ENCODE measurements at regions not wholly inside any gene's neighbourhood (a gene's known extent, or its start where the extent isn't known, plus 50 kb on each side); places are given as distances from the start of the nearest gene placed in this dataset.
"Not testable (repeated sequence)": the region's sequence is repeated elsewhere in the genome, so short reads cannot be mapped to it uniquely, and the experiment has no call there.

DNA sequence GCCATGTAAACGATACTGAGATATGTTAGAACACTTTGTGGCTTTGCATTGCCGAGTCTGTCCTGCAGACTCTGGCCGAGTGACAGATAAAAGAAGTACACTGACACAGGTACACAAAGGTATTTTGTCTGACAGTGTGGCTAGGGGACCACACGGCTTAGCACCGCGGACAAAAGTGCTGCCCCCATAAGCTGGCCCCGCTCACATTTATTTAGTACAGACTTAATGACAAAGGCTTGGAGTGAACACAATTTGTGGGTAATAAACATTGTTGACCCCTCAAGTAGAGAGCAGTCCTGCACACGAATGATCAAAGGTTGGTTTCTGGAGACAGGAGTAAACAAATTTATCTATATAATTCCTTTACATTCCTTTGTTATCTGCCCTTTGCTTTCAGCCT is 976.8 kb downstream of the TRAM1L1 start:
- H3K4me1 Mint-ChIP-seq: no peaks in the 10 kb centered on the region
- no peaks in the 10 kb centered on the region for H3K9me3 Mint-ChIP-seq
- H3K4me3 Mint-ChIP-seq: no peak overlapping the region
- no peak overlapping the region for H3K27ac Mint-ChIP-seq
- ATAC-seq (no peak), DNase-seq (ENCODE audit: low spot score in 2 of 2) (no peak)
- H3K36me3 Mint-ChIP-seq: no peaks in the 10 kb centered on the region

DNA sequence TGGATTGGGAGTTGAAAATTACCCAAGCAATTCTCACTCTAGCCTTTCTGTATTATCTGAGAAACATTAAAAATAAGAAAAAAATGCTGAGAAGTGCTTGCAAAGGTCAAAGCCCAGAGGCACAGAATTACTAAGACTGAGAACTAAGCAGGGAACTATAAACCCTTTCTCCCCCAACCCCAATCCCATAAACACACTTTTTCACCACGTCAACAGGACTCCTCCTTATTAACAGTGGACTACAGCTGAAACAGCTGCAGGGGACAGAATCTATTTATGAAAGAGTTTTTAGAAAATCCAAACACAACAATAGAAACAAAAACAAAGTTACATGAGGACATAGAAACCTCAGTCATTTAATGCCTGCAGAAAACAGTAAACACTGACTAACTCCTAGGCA is 984.1 kb downstream of the TRAM1L1 start:
- H3K36me3 Mint-ChIP-seq: no peaks in the 10 kb centered on the region
- no peak overlapping the region for H3K27ac Mint-ChIP-seq
- H3K4me3 Mint-ChIP-seq: no peak overlapping the region
- H3K9me3 Mint-ChIP-seq: peaks cover 14% of the 10 kb centered on the region
- DNase-seq (ENCODE audit: low spot score in 2 of 2) (no peak), ATAC-seq (no peak)
- H3K4me1 Mint-ChIP-seq: no peaks in the 10 kb centered on the region

DNA sequence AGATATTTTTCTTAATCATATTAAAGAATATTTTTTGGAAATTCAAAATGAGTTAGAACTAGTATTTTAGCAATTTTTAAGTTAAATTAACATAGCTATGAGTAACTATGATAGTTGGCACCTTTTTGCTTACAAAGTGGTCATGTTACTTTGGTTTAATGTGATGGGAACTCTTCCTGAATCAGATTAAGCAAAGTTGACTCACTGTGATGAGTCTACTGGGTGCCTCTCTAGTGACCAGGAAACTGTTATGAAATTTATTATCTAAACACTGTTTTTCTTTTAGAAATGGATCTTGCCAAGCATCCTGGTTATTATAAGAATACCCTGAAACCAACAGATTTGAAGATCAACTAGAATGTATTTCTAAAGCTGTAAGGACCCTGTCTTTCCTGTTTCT is 985.8 kb downstream of the TRAM1L1 start:
- peaks cover 16% of the 10 kb centered on the region for H3K9me3 Mint-ChIP-seq
- H3K27ac Mint-ChIP-seq: no peak overlapping the region
- ATAC-seq (no peak), DNase-seq (ENCODE audit: low spot score in 2 of 2) (no peak)
- H3K4me1 Mint-ChIP-seq: no peaks in the 10 kb centered on the region
- no peaks in the 10 kb centered on the region for H3K36me3 Mint-ChIP-seq
- H3K4me3 Mint-ChIP-seq: no peak overlapping the region

DNA sequence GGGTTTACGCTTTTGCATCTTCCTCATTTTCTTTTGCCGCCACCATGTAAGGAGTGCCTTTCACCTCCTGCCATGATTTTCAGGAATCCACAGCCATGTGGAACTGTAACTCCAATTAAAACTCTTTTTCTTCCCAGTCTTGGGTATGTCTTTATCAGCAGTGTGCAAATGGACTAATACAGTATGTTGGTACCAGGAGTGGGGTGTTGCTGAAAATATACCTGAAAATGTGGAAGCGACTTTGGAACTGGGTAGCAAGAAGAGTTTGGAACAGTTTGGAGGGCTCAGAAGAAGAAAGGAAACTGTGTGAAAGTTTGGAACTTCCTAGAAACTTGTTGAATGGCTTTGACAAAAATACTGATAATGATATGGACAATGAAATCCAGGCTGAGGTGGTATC is 983.9 kb upstream of the NDST4 start:
- not testable (repeated sequence) for H3K27ac Mint-ChIP-seq; ATAC-seq; H3K4me1 Mint-ChIP-seq; H3K4me3 Mint-ChIP-seq; H3K36me3 Mint-ChIP-seq; DNase-seq (ENCODE audit: low spot score in 2 of 2)
- peaks cover 14% of the 10 kb centered on the region for H3K9me3 Mint-ChIP-seq

DNA sequence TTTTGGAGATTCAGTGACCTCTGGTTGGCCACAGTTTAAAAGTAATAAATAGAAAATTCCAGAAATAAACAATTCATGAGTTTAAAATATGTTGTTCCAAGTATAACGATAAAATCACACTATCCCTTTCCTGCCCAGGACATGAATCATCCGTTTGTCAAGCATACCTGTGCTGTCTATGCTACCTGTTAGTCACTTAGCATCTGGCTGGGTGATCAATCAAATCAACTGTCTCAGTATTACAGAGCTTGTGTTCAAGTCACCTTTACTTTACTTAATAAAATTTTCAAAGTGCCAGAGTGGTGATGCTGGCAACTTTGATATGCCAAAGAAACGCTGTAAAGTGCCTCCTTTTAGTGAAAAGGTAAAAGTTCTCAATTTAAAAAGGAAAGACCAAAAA is 979.5 kb upstream of the NDST4 start:
- Mint-ChIP-seq H3K4me3 (no peak overlapping the region), H3K36me3 (no peaks in the 10 kb centered on the region), H3K4me1 (no peaks in the 10 kb centered on the region), H3K9me3 (peaks cover 10% of the 10 kb centered on the region), H3K27ac (no peak overlapping the region)
- no peak for ATAC-seq
- no peak for DNase-seq (ENCODE audit: low spot score in 2 of 2)

DNA sequence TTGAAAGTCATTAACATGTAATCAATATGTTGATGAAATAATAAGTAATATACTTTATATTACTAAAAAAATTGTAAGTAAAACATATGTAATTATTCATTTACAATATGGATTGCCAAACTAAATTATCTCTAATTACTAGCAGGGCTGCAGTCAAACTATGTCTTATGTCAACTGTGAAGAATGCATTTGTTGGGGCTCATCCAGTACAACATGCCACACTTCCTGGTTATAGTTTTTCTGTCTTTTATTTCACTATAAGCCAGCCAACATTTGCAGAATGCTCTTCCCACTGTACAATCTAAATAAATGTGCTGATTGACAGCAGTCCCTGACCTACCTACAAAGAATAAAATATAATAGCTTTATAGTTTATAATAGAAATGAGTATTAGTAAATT is 975.4 kb upstream of the NDST4 start:
- Mint-ChIP-seq H3K4me1 (no peaks in the 10 kb centered on the region), H3K4me3 (no peak overlapping the region), H3K9me3 (no peaks in the 10 kb centered on the region), H3K36me3 (no peaks in the 10 kb centered on the region), H3K27ac (no peak overlapping the region)
- ATAC-seq (no peak), DNase-seq (ENCODE audit: low spot score in 2 of 2) (no peak)

DNA sequence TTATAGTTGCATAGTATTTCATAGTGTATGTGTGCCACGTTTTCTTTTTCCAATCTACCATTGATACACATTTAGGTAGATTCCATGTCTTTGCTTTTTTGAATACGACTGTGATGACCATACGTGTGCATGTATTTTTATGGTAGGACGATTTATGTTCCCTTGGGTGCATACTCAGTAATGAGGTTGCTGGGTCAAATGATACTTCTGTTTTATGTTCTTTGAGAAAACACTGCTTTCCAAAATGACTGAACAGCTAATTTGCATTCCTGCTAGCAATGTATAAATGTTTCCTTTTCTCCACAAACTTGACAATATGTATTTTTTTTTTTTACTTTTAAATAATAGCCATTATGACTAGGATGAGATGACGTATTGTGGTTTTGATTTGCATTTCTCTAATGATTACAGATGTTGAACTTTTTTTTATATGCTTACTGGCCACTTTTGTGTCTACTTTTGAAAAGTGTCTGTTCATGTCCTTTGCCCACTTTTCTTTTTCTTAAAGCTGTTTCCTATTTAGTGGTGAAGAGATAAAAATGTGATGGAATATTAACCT is 969.5 kb upstream of the NDST4 start:
- ATAC-seq (no peak), DNase-seq (ENCODE audit: low spot score in 2 of 2) (no peak)
- H3K27ac Mint-ChIP-seq: no peak overlapping the region

DNA sequence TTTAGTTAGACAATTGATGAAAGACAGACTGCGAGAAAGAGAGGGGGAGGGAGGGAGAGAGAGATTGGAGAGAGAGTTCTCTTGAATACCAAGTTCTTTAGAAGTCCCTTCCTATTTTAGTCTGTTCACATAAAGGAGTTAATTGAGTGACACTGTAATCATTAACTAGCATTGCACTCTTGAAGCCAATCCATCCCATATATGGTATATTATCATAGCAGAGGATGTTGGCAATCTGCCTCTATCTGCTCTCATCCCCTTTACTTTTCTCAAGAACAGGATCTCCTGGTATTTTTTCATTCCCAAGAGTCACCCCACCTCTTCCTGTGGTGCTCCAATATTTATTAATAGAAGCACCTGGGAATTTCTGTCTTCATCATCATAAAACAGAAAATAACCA is 959.6 kb upstream of the NDST4 start:
- H3K9me3 Mint-ChIP-seq: peaks cover 25% of the 10 kb centered on the region
- no peaks in the 10 kb centered on the region for H3K36me3 Mint-ChIP-seq
- no peak for DNase-seq (ENCODE audit: low spot score in 2 of 2)
- H3K27ac Mint-ChIP-seq: no peak overlapping the region
- no peak for ATAC-seq
- H3K4me1 Mint-ChIP-seq: no peaks in the 10 kb centered on the region
- H3K4me3 Mint-ChIP-seq: no peak overlapping the region

More for the DNA sequence above, 969.5 kb upstream of the NDST4 start:
- Mint-ChIP-seq H3K4me1 (no peaks in the 10 kb centered on the region), H3K9me3 (peaks cover 3% of the 10 kb centered on the region), H3K4me3 (no peak overlapping the region), H3K36me3 (no peaks in the 10 kb centered on the region)

DNA sequence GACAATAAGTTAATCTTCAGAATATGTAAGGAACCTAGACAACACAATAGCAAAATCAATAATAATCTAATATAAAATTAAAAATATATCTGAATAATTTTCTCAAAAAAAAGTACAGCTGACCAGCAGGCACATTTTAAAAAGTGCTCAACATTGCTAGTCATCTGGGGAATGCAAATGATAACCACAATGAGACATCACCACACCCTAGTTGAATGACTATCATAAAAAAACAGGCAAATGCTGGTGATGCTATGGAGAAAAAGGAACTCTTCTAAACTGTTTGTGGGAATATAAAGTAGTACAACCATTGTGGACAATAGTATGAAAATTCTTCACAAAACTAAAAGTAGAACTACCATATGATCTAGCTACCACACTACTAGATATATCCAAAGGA is 956.9 kb upstream of the NDST4 start:
- no peak for DNase-seq (ENCODE audit: low spot score in 2 of 2)
- Mint-ChIP-seq H3K9me3 (peaks cover 22% of the 10 kb centered on the region), H3K27ac (no peak overlapping the region), H3K4me3 (no peak overlapping the region), H3K4me1 (no peaks in the 10 kb centered on the region), H3K36me3 (no peaks in the 10 kb centered on the region)
- no peak for ATAC-seq

DNA sequence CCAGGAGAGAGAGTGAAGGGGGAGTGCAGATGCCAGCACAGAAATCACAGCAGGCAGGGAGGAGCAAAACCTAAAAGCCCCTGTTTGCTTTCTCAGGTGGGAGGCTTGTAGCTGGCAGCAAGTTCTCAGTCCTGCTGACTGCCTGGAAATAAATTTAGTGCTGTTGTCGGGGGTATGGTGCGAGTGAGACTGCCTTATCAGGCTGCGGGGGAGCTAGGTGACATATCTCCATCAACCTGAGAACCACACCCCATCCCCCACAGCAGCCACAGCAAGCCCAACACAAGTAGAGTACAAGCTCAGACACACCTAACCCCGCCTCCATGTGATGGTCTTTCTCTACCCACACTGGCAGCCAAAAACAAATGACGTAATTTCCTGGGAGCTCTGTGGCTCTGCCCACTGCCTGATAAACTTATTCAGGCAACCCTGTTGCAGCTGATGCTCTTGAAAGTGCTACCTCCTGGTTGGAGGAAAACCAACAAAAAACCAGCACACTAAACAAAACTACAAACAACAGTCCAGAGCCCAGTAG is 953.4 kb upstream of the NDST4 start:
- H3K27ac Mint-ChIP-seq: no peak overlapping the region
- H3K9me3 Mint-ChIP-seq: peaks cover 18% of the 10 kb centered on the region
- no peaks in the 10 kb centered on the region for H3K36me3 Mint-ChIP-seq
- DNase-seq (ENCODE audit: low spot score in 2 of 2): no peak
- peak; percentile 28 for ATAC-seq
- H3K4me3 Mint-ChIP-seq: no peak overlapping the region
- no peaks in the 10 kb centered on the region for H3K4me1 Mint-ChIP-seq

DNA sequence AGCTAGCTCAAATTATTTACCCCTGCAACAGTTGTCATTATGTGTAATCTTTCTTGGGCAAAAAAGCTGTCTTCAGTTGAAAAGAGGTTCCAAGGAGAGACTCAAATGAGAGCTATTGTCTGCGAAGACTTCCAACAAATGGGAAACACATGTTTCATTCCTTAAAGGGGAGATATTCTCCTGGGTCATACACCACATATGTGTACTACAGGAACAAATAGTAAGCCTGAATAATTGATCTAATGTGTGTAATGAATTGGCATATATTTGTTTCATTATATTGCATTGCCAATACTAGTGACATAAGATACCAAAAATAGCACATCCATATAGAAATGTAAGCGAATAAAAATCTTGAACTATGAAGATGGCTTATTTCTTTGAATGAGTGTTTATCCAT is 950.9 kb upstream of the NDST4 start:
- Mint-ChIP-seq H3K4me1 (no peaks in the 10 kb centered on the region), H3K9me3 (peaks cover 18% of the 10 kb centered on the region), H3K4me3 (no peak overlapping the region), H3K27ac (no peak overlapping the region), H3K36me3 (no peaks in the 10 kb centered on the region)
- ATAC-seq: no peak
- DNase-seq (ENCODE audit: low spot score in 2 of 2): no peak

DNA sequence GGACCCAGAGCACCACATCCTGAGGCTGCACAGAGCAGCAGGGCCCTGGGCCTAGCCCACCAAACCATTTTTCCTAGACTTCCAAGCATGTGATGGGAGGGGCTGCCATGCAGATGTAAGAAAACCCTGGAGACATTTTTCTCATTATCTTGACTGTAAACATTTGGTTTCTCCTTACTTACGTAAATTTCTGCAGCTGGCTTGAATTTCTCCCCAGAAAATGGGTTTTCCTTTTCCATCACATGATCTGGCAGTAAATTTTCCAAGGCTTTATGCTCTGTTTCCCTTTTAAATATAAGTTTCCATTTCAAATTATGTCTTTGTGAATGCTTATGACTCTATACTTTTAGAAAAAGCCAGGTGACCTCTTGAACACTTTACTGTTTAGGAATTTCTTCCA is 945.9 kb upstream of the NDST4 start:
- Mint-ChIP-seq H3K4me3 (no peak overlapping the region), H3K9me3 (no peaks in the 10 kb centered on the region), H3K27ac (no peak overlapping the region), H3K36me3 (no peaks in the 10 kb centered on the region), H3K4me1 (no peaks in the 10 kb centered on the region)
- ATAC-seq: no peak
- no peak for DNase-seq (ENCODE audit: low spot score in 2 of 2)

DNA sequence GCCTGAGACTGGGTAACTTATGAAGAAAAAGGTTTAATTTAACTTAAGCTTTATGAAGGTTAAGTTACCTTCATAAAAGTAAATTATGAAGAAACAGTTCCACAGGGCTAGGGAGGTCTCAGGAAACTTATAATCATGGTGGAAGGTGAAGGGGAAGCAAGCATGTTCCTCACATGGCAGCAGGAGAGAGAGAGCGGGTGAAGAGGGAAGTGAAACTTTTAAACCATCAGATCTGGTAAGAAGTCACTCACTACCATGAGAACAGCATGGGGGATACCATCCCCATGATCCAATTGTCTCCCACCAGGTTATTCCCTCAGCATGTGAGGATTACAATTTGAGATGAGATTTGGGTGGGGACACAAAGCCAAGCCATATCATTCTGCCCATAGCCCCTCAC is 944.7 kb upstream of the NDST4 start:
- Mint-ChIP-seq H3K4me1 (no peaks in the 10 kb centered on the region), H3K36me3 (no peaks in the 10 kb centered on the region), H3K27ac (no peak overlapping the region), H3K4me3 (no peak overlapping the region), H3K9me3 (no peaks in the 10 kb centered on the region)
- ATAC-seq (no peak), DNase-seq (ENCODE audit: low spot score in 2 of 2) (no peak)

DNA sequence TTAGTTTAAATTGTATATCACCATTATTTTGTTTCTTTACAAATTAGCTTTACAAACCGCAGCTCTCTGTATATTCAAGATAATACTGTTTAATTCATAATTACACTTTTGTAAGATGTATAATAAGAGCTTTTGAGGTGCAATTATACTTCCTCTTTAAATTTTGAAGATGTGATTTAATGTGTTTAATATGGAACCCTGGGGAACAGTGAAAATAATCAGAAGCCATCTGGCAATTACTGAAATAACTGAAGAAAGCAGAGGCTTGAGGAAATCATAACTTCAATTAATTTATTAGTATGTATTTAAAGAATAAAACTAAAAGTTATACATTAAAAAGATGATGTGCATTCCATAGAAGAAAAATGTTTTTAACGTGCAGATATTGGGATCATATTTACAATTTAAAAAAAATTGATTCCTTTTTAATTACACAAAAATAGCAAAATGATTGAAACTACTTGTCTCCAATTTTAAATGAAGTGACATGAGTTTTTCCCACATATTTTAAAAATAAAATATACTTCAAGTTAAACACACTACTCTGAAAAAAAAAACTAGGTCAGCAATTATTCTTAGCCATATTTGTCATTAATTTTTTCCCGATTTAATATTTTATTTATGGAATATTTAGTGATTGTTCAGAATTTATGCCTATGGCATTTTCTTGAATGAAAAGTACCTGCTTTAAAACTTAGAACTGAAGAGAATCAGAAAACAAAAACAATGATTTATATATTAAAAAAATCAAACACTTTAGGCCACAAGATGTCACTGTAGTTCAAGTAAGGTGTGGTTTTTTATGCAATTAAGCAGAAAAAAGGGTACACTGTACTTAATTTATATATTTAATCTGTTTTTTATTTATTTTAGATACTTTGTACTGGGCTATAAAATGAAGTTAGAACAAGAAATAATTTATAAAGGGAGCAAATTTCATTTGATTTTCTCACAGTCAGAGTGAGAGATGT is 942.7 kb upstream of the NDST4 start:
- Mint-ChIP-seq H3K27ac (no peak overlapping the region), H3K4me1 (no peaks in the 10 kb centered on the region), H3K36me3 (no peaks in the 10 kb centered on the region), H3K9me3 (no peaks in the 10 kb centered on the region), H3K4me3 (no peak overlapping the region)
- ATAC-seq (no peak), DNase-seq (ENCODE audit: low spot score in 2 of 2) (no peak)

DNA sequence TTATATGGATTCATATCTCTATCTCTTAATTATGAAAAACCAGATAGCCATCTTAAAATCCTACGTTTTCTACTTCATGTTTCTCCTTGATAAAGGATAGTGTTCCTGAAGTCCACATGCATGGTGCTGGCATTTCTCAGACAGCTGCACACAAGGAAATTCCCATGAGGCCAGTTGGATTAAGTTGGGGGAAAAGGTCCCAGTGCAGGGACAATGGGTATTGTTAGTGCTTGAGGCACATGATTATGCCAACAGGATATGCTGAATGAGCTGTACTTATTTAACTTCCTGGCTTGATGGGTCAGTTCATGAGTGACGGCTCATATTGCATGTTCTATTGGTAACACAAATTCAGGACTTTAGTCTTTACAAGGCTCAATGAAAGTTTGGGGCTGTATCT is 913.9 kb upstream of the NDST4 start:
- no peaks in the 10 kb centered on the region for H3K4me1 Mint-ChIP-seq
- H3K4me3 Mint-ChIP-seq: no peak overlapping the region
- H3K9me3 Mint-ChIP-seq: no peaks in the 10 kb centered on the region
- H3K36me3 Mint-ChIP-seq: no peaks in the 10 kb centered on the region
- no peak overlapping the region for H3K27ac Mint-ChIP-seq
- DNase-seq (ENCODE audit: low spot score in 2 of 2) (no peak), ATAC-seq (no peak)

All from stimulated activated effector memory CD8-positive, alpha-beta T cell treated with anti-CD3 and anti-CD28 coated beads, Interleukin-12 subunit alpha, Interleukin-12 subunit beta, amount 100 ng/mL, for 72 hours (primary cell).